Endothelial cell of umbilical vein (primary cell): ENCODE measurements at regions not wholly inside any gene's neighbourhood (a gene's known extent, or its start where the extent isn't known, plus 50 kb on each side); places are given as distances from the start of the nearest gene placed in this dataset.

Experiments
- BruUV-seq: library from RNA; stranded (reverse); fragments of 400-500 nt; replicated peaks from 2 replicates; lab custom pipeline; 2021; lab: Mats Ljungman, UMichigan
- CTCF ChIA-PET: fragments of 300-600, 350-600 bp; sonication (Branson Sonifier 250); formaldehyde crosslinking; loops from one replicate; lab custom pipeline; 2021; ENCODE audit warnings: antibody characterized with exemption, inconsistent platforms; lab: Charles Lee
- POLR2A ChIA-PET: fragments of 300-600, 350-600 bp; sonication (Branson Sonifier 250); formaldehyde crosslinking; loops from one replicate; lab custom pipeline; 2021; ENCODE audit warnings: antibody characterized with exemption, inconsistent platforms; lab: Charles Lee
- DNase-seq: peaks from one replicate; pipeline ENCODE4 v3.0.0-alpha.2; 2011; ENCODE audit warnings: low read depth, low spot score
- FAIRE-seq: peaks from 2 replicates; lab custom pipeline; 2011; peaks lifted over from hg19 to GRCh38; lab: Jason Lieb, UNC
- H2AFZ ChIP-seq: 2 replicates; pipeline ENCODE4 v1.6.0; 2012; ENCODE audit warnings: low read depth, low read length, control low read depth, inconsistent platforms
- H3K27ac ChIP-seq: 2 replicates; pipeline ENCODE4 v1.5.1; 2011; ENCODE audit warnings: low read depth, mild to moderate bottlenecking, control low read depth, low read length, moderate library complexity; ENCODE audit not compliant: insufficient read depth
- H3K27me3 ChIP-seq, 2 experiments: 2 replicates each; pipeline versions ENCODE4 v1.6.0 to v1.6.1; 2011; ENCODE audit warnings: low read length in 2 of 2, mixed read lengths in 1 of 2; ENCODE audit not compliant: control insufficient read depth in 2 of 2, insufficient read depth in 2 of 2
- H3K36me3 ChIP-seq, 2 experiments: 2 replicates in 1 of 2; 3 replicates in 1 of 2; pipeline ENCODE4 v1.5.1; 2011; ENCODE audit warnings: low read length in 2 of 2, mild to moderate bottlenecking in 1 of 2, moderate library complexity in 1 of 2; ENCODE audit not compliant: control insufficient read depth in 2 of 2, insufficient read depth in 2 of 2; ENCODE audit errors: extremely low read depth in 1 of 2
- H3K4me1 ChIP-seq: 3 replicates; pipeline ENCODE4 v1.5.1; 2011; ENCODE audit warnings: mild to moderate bottlenecking, low read length; ENCODE audit not compliant: control insufficient read depth, insufficient read depth; ENCODE audit errors: extremely low read depth
- H3K4me2 ChIP-seq: 2 replicates; pipeline ENCODE4 v1.6.1; 2011; ENCODE audit warnings: low read length, control low read depth, mixed read lengths; ENCODE audit not compliant: insufficient read depth
- H3K4me3 ChIP-seq, 3 experiments: fragments of 200-600 bp in 1 of 3; sonication (generic), shearing (Covaris generic) in 1 of 3; replicated peaks in 1 of 3; 2 replicates each; pipeline ENCODE4 v1.5.1; 2011 to 2016; ENCODE audit warnings: control low read depth in 3 of 3, low read length in 3 of 3, mild to moderate bottlenecking in 2 of 3, inconsistent platforms in 1 of 3, low read depth in 1 of 3, moderate library complexity in 1 of 3; ENCODE audit not compliant: insufficient read depth in 1 of 3
- H3K79me2 ChIP-seq: 2 replicates; pipeline ENCODE4 v1.6.0; 2012; ENCODE audit warnings: low read length, inconsistent platforms; ENCODE audit not compliant: control insufficient read depth, insufficient read depth
- H3K9ac ChIP-seq: replicated peaks from 2 replicates; pipeline ENCODE3; 2011; ENCODE audit warnings: low read length, control low read depth; ENCODE audit not compliant: insufficient read depth; ENCODE audit errors: extremely low read depth
- H3K9me1 ChIP-seq: replicated peaks from 3 replicates; pipeline ENCODE4 v1.6.0; 2011; ENCODE audit warnings: mild to moderate bottlenecking, low read length; ENCODE audit not compliant: control insufficient read depth, insufficient read depth; ENCODE audit errors: extremely low read depth
- H3K9me3 ChIP-seq: replicated peaks from 2 replicates; pipeline ENCODE4 v1.5.1; 2012; ENCODE audit warnings: low read length, inconsistent platforms; ENCODE audit not compliant: control insufficient read depth, insufficient read depth
- H4K20me1 ChIP-seq: replicated peaks from 2 replicates; pipeline ENCODE3; 2011; ENCODE audit warnings: mild to moderate bottlenecking, low read length; ENCODE audit not compliant: control insufficient read depth, insufficient read depth; ENCODE audit errors: extremely low read depth
- CTCF ChIP-seq, 2 donors: IDR thresholded peaks; 1 replicate in 1 of 2; 2 replicates in 1 of 2; pipeline ENCODE4 v1.5.1; 2011; ENCODE audit warnings: low read length in 2 of 2, mild to moderate bottlenecking in 2 of 2, moderate library complexity in 2 of 2, control low read depth in 1 of 2, inconsistent platforms in 1 of 2, low read depth in 1 of 2; ENCODE audit not compliant: insufficient read depth in 1 of 2; ENCODE audit errors: extremely low read depth in 1 of 2
- EZH2 ChIP-seq: IDR thresholded peaks from 2 replicates; pipeline ENCODE4 v1.6.1; 2012; ENCODE audit warnings: borderline replicate concordance, low read depth, mild to moderate bottlenecking, moderate library complexity, low read length, inconsistent platforms; ENCODE audit not compliant: severe bottlenecking
- FOS ChIP-seq: IDR thresholded peaks from 2 replicates; pipeline ENCODE4 v1.6.1; 2011; ENCODE audit warnings: mild to moderate bottlenecking, low read length, moderate library complexity, borderline replicate concordance; ENCODE audit not compliant: insufficient read depth
- GATA2 ChIP-seq: IDR thresholded peaks from 2 replicates; pipeline ENCODE4 v1.7.0; 2011; ENCODE audit warnings: low read depth, mild to moderate bottlenecking, moderate library complexity, mixed read lengths, low read length; ENCODE audit not compliant: insufficient read length, insufficient read depth
- JUN ChIP-seq: IDR thresholded peaks from 2 replicates; pipeline ENCODE4 v1.6.1; 2011; ENCODE audit warnings: borderline replicate concordance, low read depth; ENCODE audit not compliant: insufficient read length, insufficient read depth
- MAX ChIP-seq: IDR thresholded peaks from 2 replicates; pipeline ENCODE4 v1.6.1; 2011; ENCODE audit not compliant: insufficient read depth, insufficient read length
- MYC ChIP-seq: IDR thresholded peaks from one replicate; pipeline ENCODE4 v1.6.1; 2011; ENCODE audit warnings: mild to moderate bottlenecking, low read depth, low read length
- POLR2A ChIP-seq: IDR thresholded peaks from 2 replicates; pipeline ENCODE4 v1.6.1; 2012; ENCODE audit warnings: low read depth, mild to moderate bottlenecking, control low read depth, low read length
- POLR2AphosphoS5 ChIP-seq: IDR thresholded peaks from 2 replicates; pipeline ENCODE4 v1.6.1; 2012; ENCODE audit warnings: low read depth, mild to moderate bottlenecking, control low read depth, low read length, moderate library complexity; ENCODE audit not compliant: insufficient read depth
- dilution Hi-C: fragments of 300-500 bp; cut with MboI; formaldehyde crosslinking; loops from one replicate; pipeline ENCODE4 v1.15.0; 2019; ENCODE audit warnings: low sequenced_read_pairs; ENCODE audit not compliant: extremely low pct_ligation_motif_present
- intact Hi-C: fragments of 100-400 bp; cut with micrococcal nuclease; formaldehyde crosslinking; loops from one replicate; pipeline ENCODE4 v1.10.0; 2022

GRCh38 chr2:41378420-41378819, 669.4 kb upstream of the PKDCC start:
- Histone ChIP-seq H3K4me3 (no peak overlapping the region), H3K9ac (no peak overlapping the region), H3K4me1 (no peaks in the 10 kb centered on the region), H2AFZ (no peak overlapping the region), H4K20me1 (no peaks in the 10 kb centered on the region), H3K79me2 (no peaks in the 10 kb centered on the region), H3K27ac (no peak overlapping the region), H3K9me3 (no peaks in the 10 kb centered on the region), H3K27me3 (no peaks in the 10 kb centered on the region), H3K4me2 (no peak overlapping the region), H3K36me3 (no peaks in the 10 kb centered on the region), H3K9me1 (no peaks in the 10 kb centered on the region)
- CTCF ChIA-PET: no interaction called here
- no TSS peak for BruUV-seq
- intact Hi-C loops (no loop called here), dilution Hi-C loops (no loop called here)
- DNase-seq (no peak), FAIRE-seq (no peak)
- TF ChIP-seq MYC (no peak), GATA2 (no peak), CTCF (IDR thresholded peaks at IDR 0.05; ENCODE audit: extremely low read depth in 1 of 2, insufficient read depth in 1 of 2, low read depth in 1 of 2, low read length in 2 of 2) (no peak), POLR2A (no peak), POLR2AphosphoS5 (no peak), EZH2 (no peak), FOS (no peak), JUN (no peak), MAX (no peak)
- POLR2A ChIA-PET: no interaction called here
